H1 (cell line): ENCODE measurements at regions not wholly inside any gene's neighbourhood (a gene's known extent, or its start where the extent isn't known, plus 50 kb on each side); places are given as distances from the start of the nearest gene placed in this dataset.

Experiments used
- CTCF ChIA-PET: fragments of 300-600 bp; sonication (Branson Sonifier 250); formaldehyde crosslinking; loops from one replicate; lab custom pipeline; 2021; ENCODE audit not compliant: partially characterized antibody; lab: Charles Lee
- POLR2A ChIA-PET: fragments of 300-600 bp; sonication (Branson Sonifier 250); formaldehyde crosslinking; loops from one replicate; lab custom pipeline; 2021; ENCODE audit warnings: inconsistent platforms; ENCODE audit not compliant: partially characterized antibody; lab: Charles Lee
- DNase-seq, 2 experiments: peaks; one replicate each; pipeline versions ENCODE4 v3.0.0 to v3.0.0-alpha.2; 2010 to 2022; ENCODE audit warnings: low spot score in 2 of 2, low read depth in 1 of 2, mixed read lengths in 1 of 2
- FAIRE-seq: peaks from 2 replicates; lab custom pipeline; 2011; peaks lifted over from hg19 to GRCh38; lab: Jason Lieb, UNC
- H2AFZ ChIP-seq: 2 replicates; pipeline ENCODE4 v1.8.1; 2012; ENCODE audit warnings: low read length, inconsistent platforms
- H2AK5ac ChIP-seq: 2 replicates; pipeline ENCODE4 v1.6.1; 2013; ENCODE audit warnings: low read depth, low read length
- H2BK120ac ChIP-seq: replicated peaks from 2 replicates; pipeline ENCODE3; 2013; ENCODE audit warnings: low read depth, low read length, inconsistent platforms
- H2BK12ac ChIP-seq: 2 replicates; pipeline ENCODE4 v1.6.1; 2013; ENCODE audit warnings: low read depth, low read length
- H2BK15ac ChIP-seq: 2 replicates; pipeline ENCODE4 v1.6.1; 2013; ENCODE audit warnings: low read length
- H2BK20ac ChIP-seq: 2 replicates; pipeline ENCODE4 v1.6.1; 2013; ENCODE audit warnings: low read length
- H2BK5ac ChIP-seq: 2 replicates; pipeline ENCODE4 v1.6.1; 2013; ENCODE audit warnings: low read depth, low read length
- H3K14ac ChIP-seq: 2 replicates; pipeline ENCODE4 v1.6.1; 2013; ENCODE audit warnings: inconsistent platforms; ENCODE audit not compliant: insufficient read length
- H3K18ac ChIP-seq: 2 replicates; pipeline ENCODE4 v1.6.1; 2013; ENCODE audit warnings: low read length; ENCODE audit errors: extremely low read depth
- H3K23ac ChIP-seq: 2 replicates; pipeline ENCODE4 v1.6.1; 2013; ENCODE audit warnings: inconsistent platforms; ENCODE audit not compliant: insufficient read length
- H3K23me2 ChIP-seq: 2 replicates; pipeline ENCODE4 v1.6.1; 2013; ENCODE audit warnings: low read depth, low read length
- H3K27ac ChIP-seq: 2 replicates; pipeline ENCODE4 v1.6.1; 2011; ENCODE audit warnings: low read depth, low read length, inconsistent platforms
- H3K27me3 ChIP-seq, 4 experiments: replicated peaks in 1 of 4; 1 replicate in 1 of 4; 2 replicates in 3 of 4; pipeline versions ENCODE4 v1.6.1 to v1.8.1; 2011 to 2013; ENCODE audit warnings: low read length in 3 of 4, mild to moderate bottlenecking in 3 of 4, inconsistent platforms in 2 of 4, mixed read lengths in 2 of 4, moderate library complexity in 1 of 4; ENCODE audit not compliant: control insufficient read depth in 3 of 4, insufficient read depth in 3 of 4; ENCODE audit errors: extremely low read depth in 1 of 4
- H3K36me3 ChIP-seq, 4 experiments: 2 replicates each; pipeline versions ENCODE4 v1.6.1 to v1.8.1; 2011 to 2013; ENCODE audit warnings: mild to moderate bottlenecking in 4 of 4, low read length in 3 of 4, moderate library complexity in 2 of 4, control low read depth in 1 of 4, inconsistent platforms in 1 of 4; ENCODE audit not compliant: insufficient read depth in 4 of 4, control insufficient read depth in 2 of 4
- H3K4ac ChIP-seq: replicated peaks from 2 replicates; pipeline ENCODE3; 2013; ENCODE audit warnings: low read length, low read depth, mixed read lengths, inconsistent platforms; ENCODE audit not compliant: insufficient read length
- H3K4me1 ChIP-seq, 4 experiments: replicated peaks in 1 of 4; 1 replicate in 1 of 4; 2 replicates in 3 of 4; pipeline versions ENCODE4 v1.6.1 to v1.8.1; 2011 to 2013; ENCODE audit warnings: low read length in 3 of 4, inconsistent platforms in 2 of 4, mixed read lengths in 1 of 4; ENCODE audit not compliant: insufficient read depth in 4 of 4, control insufficient read depth in 3 of 4
- H3K4me2 ChIP-seq, 2 experiments: 2 replicates each; pipeline versions ENCODE4 v1.6.1 to v1.8.1; 2011 to 2013; ENCODE audit warnings: low read depth in 2 of 2, low read length in 2 of 2, control low read depth in 1 of 2, inconsistent platforms in 1 of 2, mild to moderate bottlenecking in 1 of 2; ENCODE audit not compliant: insufficient read depth in 1 of 2
- H3K4me3 ChIP-seq, 4 experiments: fragments of 200-600, 300-600 bp in 1 of 4; sonication (generic), shearing (Covaris generic), sonication (Bioruptor Twin) in 1 of 4; 2 replicates each; pipeline versions ENCODE4 v1.5.1 to v1.8.1; 2011 to 2016; ENCODE audit warnings: low read length in 4 of 4, low read depth in 3 of 4, control low read depth in 2 of 4, inconsistent platforms in 2 of 4, mild to moderate bottlenecking in 2 of 4, mixed read lengths in 1 of 4, moderate library complexity in 1 of 4; ENCODE audit not compliant: insufficient read depth in 2 of 4; ENCODE audit errors: extremely low read depth in 1 of 4
- H3K56ac ChIP-seq: replicated peaks from 2 replicates; pipeline ENCODE3; 2013; ENCODE audit warnings: low read depth, mild to moderate bottlenecking, mixed read lengths, low read length, inconsistent platforms; ENCODE audit not compliant: insufficient read length
- H3K79me1 ChIP-seq: 2 replicates; pipeline ENCODE4 v1.6.1; 2013; ENCODE audit warnings: low read depth, low read length, control low read depth
- H3K79me2 ChIP-seq, 2 experiments: 2 replicates each; pipeline versions ENCODE4 v1.6.1 to v1.8.1; 2012 to 2013; ENCODE audit warnings: low read length in 2 of 2, mild to moderate bottlenecking in 2 of 2, inconsistent platforms in 1 of 2; ENCODE audit not compliant: insufficient read depth in 2 of 2, control insufficient read depth in 1 of 2
- H3K9ac ChIP-seq, 4 experiments: replicated peaks in 1 of 4; 1 replicate in 1 of 4; 2 replicates in 3 of 4; pipeline versions ENCODE4 v1.6.1 to v1.8.1; 2011 to 2013; ENCODE audit warnings: low read depth in 3 of 4, low read length in 3 of 4, control low read depth in 2 of 4, mild to moderate bottlenecking in 2 of 4, moderate library complexity in 2 of 4, inconsistent platforms in 1 of 4; ENCODE audit errors: extremely low read depth in 1 of 4
- H3K9me3 ChIP-seq, 2 experiments: 2 replicates each; pipeline versions ENCODE4 v1.6.1 to v1.8.1; 2012 to 2013; ENCODE audit warnings: mild to moderate bottlenecking in 2 of 2, moderate library complexity in 2 of 2, control low read depth in 1 of 2, inconsistent platforms in 1 of 2, low read depth in 1 of 2, low read length in 1 of 2, mixed read lengths in 1 of 2; ENCODE audit not compliant: insufficient read depth in 2 of 2
- H4K20me1 ChIP-seq, 2 experiments: replicated peaks in 1 of 2; 2 replicates each; pipeline versions ENCODE3 to v1.8.1; 2011 to 2013; ENCODE audit warnings: inconsistent platforms in 2 of 2, low read length in 2 of 2, mild to moderate bottlenecking in 1 of 2; ENCODE audit not compliant: insufficient read depth in 2 of 2, control insufficient read depth in 1 of 2
- H4K5ac ChIP-seq: 2 replicates; pipeline ENCODE4 v1.6.1; 2013; ENCODE audit warnings: low read length, low read depth, mixed read lengths, inconsistent platforms; ENCODE audit not compliant: insufficient read length
- H4K8ac ChIP-seq: 2 replicates; pipeline ENCODE4 v1.8.0; 2013; ENCODE audit warnings: mild to moderate bottlenecking, moderate library complexity, low read length, inconsistent platforms; ENCODE audit not compliant: insufficient read depth; ENCODE audit errors: extremely low read depth
- H4K91ac ChIP-seq: replicated peaks from 2 replicates; pipeline ENCODE3; 2013; ENCODE audit warnings: low read length, mixed read lengths, inconsistent platforms; ENCODE audit not compliant: insufficient read length
- CTBP2 ChIP-seq: IDR thresholded peaks from 2 replicates; pipeline ENCODE4 v1.7.0; 2011; ENCODE audit warnings: borderline replicate concordance, mild to moderate bottlenecking, moderate library complexity, mixed read lengths, low read length; ENCODE audit not compliant: insufficient read depth, insufficient read length
- FOSL1 ChIP-seq: IDR thresholded peaks from 2 replicates; pipeline ENCODE4 v1.6.1; 2011; ENCODE audit warnings: mild to moderate bottlenecking, low read depth, low read length, moderate library complexity; ENCODE audit not compliant: insufficient read depth
- HDAC6 ChIP-seq: IDR thresholded peaks from one replicate; pipeline ENCODE4 v1.7.1; 2012; ENCODE audit warnings: low read depth, mild to moderate bottlenecking, inconsistent platforms, low read length, moderate library complexity
- JUN ChIP-seq: IDR thresholded peaks from 2 replicates; pipeline ENCODE4 v1.6.1; 2011; ENCODE audit warnings: low read depth, mild to moderate bottlenecking, improper control_type of control experiment, low read length
- KDM5A ChIP-seq: fragments of 200-600 bp; IDR thresholded peaks from 2 replicates; pipeline ENCODE4 v1.7.1; 2012; ENCODE audit warnings: mild to moderate bottlenecking, low read length, inconsistent platforms, mixed read lengths
- NRF1 ChIP-seq: IDR thresholded peaks from 2 replicates; pipeline ENCODE4 v1.6.1; 2011; ENCODE audit warnings: mild to moderate bottlenecking, low read depth, low read length, improper control_type of control experiment
- POLR2A ChIP-seq, 2 experiments: IDR thresholded peaks; 1 replicate in 1 of 2; 2 replicates in 1 of 2; pipeline ENCODE4 v1.6.1; 2011; ENCODE audit warnings: low read depth in 2 of 2, low read length in 2 of 2, mild to moderate bottlenecking in 2 of 2; ENCODE audit errors: control extremely low read depth in 1 of 2
- RXRA ChIP-seq: IDR thresholded peaks from 2 replicates; pipeline ENCODE4 v1.6.1; 2011; ENCODE audit warnings: low read depth, mild to moderate bottlenecking, low read length, moderate library complexity; ENCODE audit not compliant: insufficient read depth
- SAP30 ChIP-seq: fragments of 300-600 bp; sonication (generic); IDR thresholded peaks from 2 replicates; pipeline ENCODE4 v1.7.1; 2012; ENCODE audit warnings: low read length, moderate library complexity, mild to moderate bottlenecking, inconsistent platforms; ENCODE audit not compliant: insufficient read depth, insufficient replicate concordance
- SIX5 ChIP-seq: IDR thresholded peaks from 2 replicates; pipeline ENCODE4 v1.6.1; 2011; ENCODE audit warnings: mild to moderate bottlenecking, low read depth, low read length
- SRF ChIP-seq: IDR thresholded peaks from 2 replicates; pipeline ENCODE4 v1.6.1; 2011; ENCODE audit warnings: mild to moderate bottlenecking, low read depth, low read length, moderate library complexity
- SUZ12 ChIP-seq: fragments of 200-600 bp; sonication (generic); IDR thresholded peaks from 2 replicates; pipeline ENCODE4 v1.6.1; 2012; ENCODE audit warnings: mild to moderate bottlenecking, inconsistent platforms, low read length, moderate library complexity, mixed read lengths
- TBP ChIP-seq: IDR thresholded peaks from 2 replicates; pipeline ENCODE4 v1.6.1; 2011; ENCODE audit warnings: low read depth, low read length, improper control_type of control experiment
- TEAD4 ChIP-seq: IDR thresholded peaks from 2 replicates; pipeline ENCODE4 v1.6.1; 2012; ENCODE audit warnings: low read depth, low read length, inconsistent platforms, mixed read lengths
- WGBS, 2 experiments: shearing (Covaris generic) in 1 of 2; methylation state at CpG; one replicate each; pipeline versions ENCODE4 v1.1.6 to v1.1.7; 2013 to 2015; ENCODE audit warnings: low lambda C conversion rate in 2 of 2, mixed read lengths in 2 of 2, inconsistent platforms in 1 of 2, low coverage in 1 of 2, missing lambda C conversion rate in 1 of 2; ENCODE audit not compliant: insufficient replicate concordance in 2 of 2, insufficient coverage in 1 of 2, insufficient read length in 1 of 2; ENCODE audit errors: extremely low coverage in 1 of 2, missing lambda C conversion rate in 1 of 2; 5-methylcytosine and 5-hydroxymethylcytosine counted together
- TF ChIP-seq, protein P1 (sequence below): IDR thresholded peaks from 2 replicates; pipeline ENCODE4 v1.6.1; 2011; ENCODE audit warnings: low read length, improper control_type of control experiment

DNA sequence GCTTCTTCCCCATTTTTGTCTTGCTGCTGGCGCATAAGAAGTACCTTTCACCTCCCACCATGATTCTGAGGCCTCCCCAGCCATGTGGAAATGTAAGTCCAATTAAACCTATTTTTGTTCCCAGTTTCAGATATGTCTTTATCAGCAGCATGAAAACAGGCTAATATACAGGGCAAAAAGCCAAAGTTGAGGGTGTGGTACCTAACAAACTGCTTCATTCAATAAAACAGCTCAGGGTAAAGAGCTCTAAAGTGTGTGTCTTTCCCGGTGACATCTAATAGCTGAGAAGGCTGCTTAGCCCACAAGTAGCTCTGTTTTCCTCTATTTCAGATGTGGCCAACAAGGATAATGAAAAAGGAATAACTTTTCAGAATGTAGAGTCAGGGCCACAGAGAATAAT is 76.7 kb upstream of the SLC8A3 start:
- no peak overlapping the region for H2BK20ac ChIP-seq
- no peaks in the 10 kb centered on the region for H4K20me1 ChIP-seq
- no peak overlapping the region for H3K27ac ChIP-seq
- H3K79me2 ChIP-seq, result no peaks in the 10 kb centered on the region
- H3K9me3 ChIP-seq, result no peaks in the 10 kb centered on the region
- no peak overlapping the region for H3K4me3 ChIP-seq
- H3K56ac ChIP-seq, result no peak overlapping the region
- WGBS, 2 experiments, result 88% methylated on average over 2 of the region's 2 CpGs; no CpG with 5 or more reads in 1 of the 2 experiments
- no peak overlapping the region for H2BK15ac ChIP-seq
- DNase-seq, result no peak
- H2AK5ac ChIP-seq, result no peak overlapping the region
- peaks cover 0 to 3% (median 0%) of the 10 kb centered on the region in 4 experiments; a peak in 1 of 7 replicates for H3K4me1 ChIP-seq
- H3K36me3 ChIP-seq, result peaks cover 0 to 4% (median 0%) of the 10 kb centered on the region in 4 experiments; a peak in 1 of 8 replicates
- H3K23me2 ChIP-seq, result no peaks in the 10 kb centered on the region
- no peak overlapping the region for H2AFZ ChIP-seq
- H2BK12ac ChIP-seq, result no peak overlapping the region
- no peak overlapping the region for H3K4me2 ChIP-seq
- no peak overlapping the region for H4K5ac ChIP-seq
- no peak overlapping the region for H3K23ac ChIP-seq
- no peak overlapping the region for H3K9ac ChIP-seq
- FAIRE-seq, result no peak
- H3K27me3 ChIP-seq, result no peaks in the 10 kb centered on the region
- POLR2A ChIA-PET, result no interaction called here
- no peak overlapping the region for H2BK5ac ChIP-seq
- no peak overlapping the region for H4K8ac ChIP-seq
- no peak overlapping the region for H3K4ac ChIP-seq
- no peak overlapping the region for H2BK120ac ChIP-seq
- H3K79me1 ChIP-seq, result no peaks in the 10 kb centered on the region
- H3K14ac ChIP-seq, result no peak overlapping the region
- no peak overlapping the region for H3K18ac ChIP-seq
- CTCF ChIA-PET, result no interaction called here
- no peak overlapping the region for H4K91ac ChIP-seq
- TF ChIP-seq RXRA, result no peak
- no peak for TF ChIP-seq POLR2A (IDR thresholded peaks at IDR 0.05; ENCODE audit: control extremely low read depth in 1 of 2, low read depth in 2 of 2, low read length in 2 of 2)
- TF ChIP-seq NRF1, result no peak
- no peak for TF ChIP-seq HDAC6
- TF ChIP-seq SRF, result no peak
- no peak for TF ChIP-seq TEAD4
- no peak for TF ChIP-seq FOSL1
- no peak for TF ChIP-seq KDM5A
- no peak for TF ChIP-seq TBP
- TF ChIP-seq, protein P1, sequence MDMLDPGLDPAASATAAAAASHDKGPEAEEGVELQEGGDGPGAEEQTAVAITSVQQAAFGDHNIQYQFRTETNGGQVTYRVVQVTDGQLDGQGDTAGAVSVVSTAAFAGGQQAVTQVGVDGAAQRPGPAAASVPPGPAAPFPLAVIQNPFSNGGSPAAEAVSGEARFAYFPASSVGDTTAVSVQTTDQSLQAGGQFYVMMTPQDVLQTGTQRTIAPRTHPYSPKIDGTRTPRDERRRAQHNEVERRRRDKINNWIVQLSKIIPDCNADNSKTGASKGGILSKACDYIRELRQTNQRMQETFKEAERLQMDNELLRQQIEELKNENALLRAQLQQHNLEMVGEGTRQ, result no peak
- TF ChIP-seq SIX5, result no peak
- no peak for TF ChIP-seq JUN
- TF ChIP-seq SUZ12, result no peak
- TF ChIP-seq SAP30, result no peak
- no peak for TF ChIP-seq CTBP2
